H9 (cell line): ENCODE measurements at regions not wholly inside any gene's neighbourhood (a gene's known extent, or its start where the extent isn't known, plus 50 kb on each side); places are given as distances from the start of the nearest gene placed in this dataset.

Experiments
- DNase-seq: peaks from one replicate; pipeline ENCODE4 v3.0.0-alpha.2; 2017
- H2AFZ ChIP-seq: one replicate; pipeline ENCODE4 v1.6.1; 2013; ENCODE audit warnings: mild to moderate bottlenecking, low read length, control low read depth, moderate library complexity
- H2AK5ac ChIP-seq: 2 replicates; pipeline ENCODE4 v1.6.1; 2013; ENCODE audit warnings: low read length, control low read depth, mixed read lengths; ENCODE audit not compliant: insufficient read length
- H2BK120ac ChIP-seq: one replicate; pipeline ENCODE4 v1.6.1; 2013; ENCODE audit warnings: low read depth, mild to moderate bottlenecking, low read length, control low read depth, inconsistent platforms; ENCODE audit not compliant: poor library complexity, severe bottlenecking
- H2BK12ac ChIP-seq: 2 replicates; pipeline ENCODE4 v1.6.1; 2013; ENCODE audit warnings: low read length, control low read depth, mixed read lengths, low read depth; ENCODE audit not compliant: insufficient read length
- H2BK15ac ChIP-seq: 2 replicates; pipeline ENCODE4 v1.6.1; 2013; ENCODE audit warnings: low read depth, low read length, control low read depth
- H2BK20ac ChIP-seq: one replicate; pipeline ENCODE4 v1.6.1; 2013; ENCODE audit warnings: low read depth, mild to moderate bottlenecking, low read length, control low read depth, inconsistent platforms; ENCODE audit not compliant: poor library complexity, severe bottlenecking
- H2BK5ac ChIP-seq: 2 replicates; pipeline ENCODE4 v1.6.1; 2013; ENCODE audit warnings: low read length, control low read depth, mixed read lengths; ENCODE audit not compliant: insufficient read length
- H3K14ac ChIP-seq: 2 replicates; pipeline ENCODE4 v1.6.1; 2013; ENCODE audit warnings: low read length, control low read depth; ENCODE audit not compliant: insufficient read depth
- H3K18ac ChIP-seq: 2 replicates; pipeline ENCODE4 v1.6.1; 2013; ENCODE audit warnings: low read depth, mild to moderate bottlenecking, mixed read lengths, low read length, control low read depth; ENCODE audit not compliant: insufficient read length
- H3K23ac ChIP-seq: 2 replicates; pipeline ENCODE4 v1.6.1; 2013; ENCODE audit warnings: low read length, control low read depth, mixed read lengths, low read depth; ENCODE audit not compliant: insufficient read length
- H3K23me2 ChIP-seq: 2 replicates; pipeline ENCODE4 v1.6.1; 2013; ENCODE audit warnings: low read depth, mild to moderate bottlenecking, mixed read lengths, low read length, control low read depth; ENCODE audit not compliant: insufficient read length, poor library complexity, severe bottlenecking
- H3K27ac ChIP-seq: 2 replicates; pipeline ENCODE4 v1.5.1; 2013; ENCODE audit warnings: low read length, control low read depth, mixed read lengths, low read depth; ENCODE audit not compliant: insufficient read length
- H3K27me3 ChIP-seq: 2 replicates; pipeline ENCODE4 v1.6.1; 2013; ENCODE audit warnings: low read length, control low read depth, inconsistent platforms; ENCODE audit not compliant: insufficient read depth
- H3K4ac ChIP-seq: 2 replicates; pipeline ENCODE4 v1.6.1; 2013; ENCODE audit warnings: low read depth, mild to moderate bottlenecking, control low read depth, inconsistent platforms, low read length, moderate library complexity
- H3K4me1 ChIP-seq: 2 replicates; pipeline ENCODE4 v1.6.1; 2013; ENCODE audit warnings: low read length, control low read depth, inconsistent platforms; ENCODE audit not compliant: insufficient read depth
- H3K4me2 ChIP-seq: 2 replicates; pipeline ENCODE4 v1.6.1; 2013; ENCODE audit warnings: low read length, control low read depth, mixed read lengths; ENCODE audit not compliant: insufficient read length, insufficient read depth
- H3K56ac ChIP-seq: 2 replicates; pipeline ENCODE4 v1.6.1; 2013; ENCODE audit warnings: low read depth, mild to moderate bottlenecking, mixed read lengths, low read length, control low read depth; ENCODE audit not compliant: insufficient read length
- H3K79me1 ChIP-seq: 2 replicates; pipeline ENCODE4 v1.6.1; 2013; ENCODE audit warnings: low read depth, mild to moderate bottlenecking, moderate library complexity, low read length, control low read depth, inconsistent platforms; ENCODE audit not compliant: insufficient read depth, poor library complexity, severe bottlenecking
- H3K79me2 ChIP-seq: 2 replicates; pipeline ENCODE4 v1.6.1; 2013; ENCODE audit warnings: low read length, control low read depth, inconsistent platforms; ENCODE audit not compliant: insufficient read depth
- H3K9ac ChIP-seq: 2 replicates; pipeline ENCODE4 v1.6.1; 2013; ENCODE audit warnings: low read length, control low read depth, mixed read lengths; ENCODE audit not compliant: insufficient read length; ENCODE audit errors: extremely low read depth
- H3K9me3 ChIP-seq: one replicate; pipeline ENCODE4 v1.6.1; 2013; ENCODE audit warnings: low read depth, low read length, inconsistent platforms; ENCODE audit not compliant: control insufficient read depth
- H3T11ph ChIP-seq: one replicate; pipeline ENCODE4 v1.6.1; 2013; ENCODE audit warnings: mild to moderate bottlenecking, low read length, control low read depth, inconsistent platforms
- H4K20me1 ChIP-seq: one replicate; pipeline ENCODE4 v1.6.1; 2013; ENCODE audit not compliant: control insufficient read depth, insufficient read length, insufficient read depth
- H4K5ac ChIP-seq: 2 replicates; pipeline ENCODE4 v1.6.1; 2013; ENCODE audit warnings: low read depth, mild to moderate bottlenecking, mixed read lengths, low read length, control low read depth; ENCODE audit not compliant: insufficient read length
- H4K8ac ChIP-seq: replicated peaks from 2 replicates; pipeline ENCODE4 v1.6.1; 2013; ENCODE audit warnings: low read length, control low read depth, mixed read lengths, low read depth; ENCODE audit not compliant: insufficient read length
- H4K91ac ChIP-seq: 2 replicates; pipeline ENCODE4 v1.6.1; 2013; ENCODE audit warnings: low read depth, mild to moderate bottlenecking, moderate library complexity, mixed read lengths, low read length, control low read depth; ENCODE audit not compliant: insufficient read length
- H3K27ac Mint-ChIP-seq, 3 experiments: 2 replicates in 2 of 3; 3 replicates in 1 of 3; pipeline ENCODE4 v1.8.0; 2020 to 2021; ENCODE audit warnings: mixed read lengths in 3 of 3, mild to moderate bottlenecking in 1 of 3, moderate library complexity in 1 of 3
- H3K27me3 Mint-ChIP-seq: 2 replicates; pipeline ENCODE4 v1.8.0; 2021; ENCODE audit warnings: low read depth, mild to moderate bottlenecking, moderate library complexity, mixed read lengths
- H3K36me3 Mint-ChIP-seq, 3 experiments: 2 replicates in 2 of 3; 3 replicates in 1 of 3; pipeline ENCODE4 v1.8.0; 2020 to 2021; ENCODE audit warnings: low read depth in 3 of 3, mixed read lengths in 3 of 3; ENCODE audit not compliant: insufficient read depth in 1 of 3
- H3K4me1 Mint-ChIP-seq, 2 experiments: 2 replicates each; pipeline ENCODE4 v1.8.0; 2020; ENCODE audit warnings: mixed read lengths in 2 of 2
- H3K4me3 Mint-ChIP-seq, 2 experiments: 2 replicates in 1 of 2; 3 replicates in 1 of 2; pipeline ENCODE4 v1.8.0; 2020 to 2021; ENCODE audit warnings: mild to moderate bottlenecking in 2 of 2, mixed read lengths in 2 of 2, moderate library complexity in 1 of 2
- H3K9me3 Mint-ChIP-seq, 2 experiments: 2 replicates in 1 of 2; 3 replicates in 1 of 2; pipeline ENCODE4 v1.8.0; 2020; ENCODE audit warnings: mild to moderate bottlenecking in 2 of 2, mixed read lengths in 2 of 2, moderate library complexity in 1 of 2
- CTCF ChIP-seq: fragments of 200-600 bp; sonication (generic); conservative IDR thresholded peaks from 3 replicates; pipeline ENCODE4 v1.8.0; 2021; ENCODE audit warnings: antibody characterized with exemption, mild to moderate bottlenecking

- no peak overlapping the region for H4K8ac ChIP-seq
- H2BK120ac ChIP-seq = no peak overlapping the region
- H2BK20ac ChIP-seq = no peak overlapping the region
- no peaks in the 10 kb centered on the region for H3K9me3 ChIP-seq
- no peaks in the 10 kb centered on the region for H3K79me2 ChIP-seq
- H3K14ac ChIP-seq = no peak overlapping the region
- no peak overlapping the region for H3K27ac ChIP-seq
- no peaks in the 10 kb centered on the region for H3K27me3 ChIP-seq
- no peak overlapping the region for H3K23ac ChIP-seq
- H4K20me1 ChIP-seq = no peaks in the 10 kb centered on the region
- no peak overlapping the region for H4K5ac ChIP-seq
- no peak overlapping the region for H3K27ac Mint-ChIP-seq
- H3T11ph ChIP-seq = no peak overlapping the region
- H3K23me2 ChIP-seq = no peaks in the 10 kb centered on the region
- no peak overlapping the region for H4K91ac ChIP-seq
- no peak overlapping the region for H2BK15ac ChIP-seq
- no peak overlapping the region for H3K4me2 ChIP-seq
- H3K18ac ChIP-seq = no peak overlapping the region
- DNase-seq = no peak
- no peak for TF ChIP-seq CTCF
- no peak overlapping the region for H2AFZ ChIP-seq
- H3K4me3 Mint-ChIP-seq = no peak overlapping the region
- peaks cover 0 to 9% (median 0%) of the 10 kb centered on the region in 3 experiments; a peak in 3 of 7 replicates for H3K36me3 Mint-ChIP-seq
- no peak overlapping the region for H2BK12ac ChIP-seq
- H3K79me1 ChIP-seq = no peaks in the 10 kb centered on the region
- H3K4me1 Mint-ChIP-seq = peaks cover 10 to 17% of the 10 kb centered on the region in 2 experiments
- H3K4ac ChIP-seq = no peak overlapping the region
- H3K9ac ChIP-seq = no peak overlapping the region
- H3K4me1 ChIP-seq = peaks cover 3% of the 10 kb centered on the region; the same call in 1 of the 2 replicates
- H2AK5ac ChIP-seq = no peak overlapping the region
- H2BK5ac ChIP-seq = no peak overlapping the region
- H3K27me3 Mint-ChIP-seq = no peaks in the 10 kb centered on the region
- H3K56ac ChIP-seq = no peak overlapping the region
- H3K9me3 Mint-ChIP-seq = peaks cover 9 to 12% of the 10 kb centered on the region in 2 experiments; a peak in 4 of 5 replicates
These were observed 267.2 kb upstream of the BTG1 start for GRCh38 chr12:92412856-92413255.
